ENCODE measurements at regions not wholly inside any gene's neighbourhood (a gene's known extent, or its start where the extent isn't known, plus 50 kb on each side); places are given as distances from the start of the nearest gene placed in this dataset.

DNA sequence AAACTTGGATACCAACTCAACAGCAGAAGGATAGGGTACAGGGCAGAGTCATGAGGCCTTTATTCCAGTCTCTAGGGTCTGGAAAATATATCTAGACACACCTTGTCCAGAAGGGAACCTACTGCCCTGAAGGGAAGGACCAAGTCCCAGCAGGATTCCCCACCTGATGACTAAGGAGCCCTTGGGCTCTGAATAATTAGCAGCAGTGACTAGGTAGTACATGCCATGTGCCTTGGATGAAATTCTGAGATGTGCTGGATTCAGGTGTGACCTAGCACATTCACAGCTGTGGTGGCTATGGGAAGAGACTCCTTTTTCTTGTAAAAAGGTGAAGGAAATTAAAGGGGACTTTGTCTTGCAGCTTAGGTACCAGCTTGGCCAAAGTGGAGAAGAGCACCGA is 364.3 kb upstream of the PTCHD4 start:
- Histone ChIP-seq H3K27ac (ENCODE audit: insufficient read depth in 1 of 2, low read depth in 1 of 2, low read length in 2 of 2, poor library complexity in 1 of 2, severe bottlenecking in 2 of 2) (no peak overlapping the region), H3K9me3 (ENCODE audit: control extremely low read depth in 1 of 5, control insufficient read depth in 4 of 5, insufficient read depth in 2 of 5, low read depth in 1 of 5, low read length in 4 of 5) (no peaks in the 10 kb centered on the region), H3K4me1 (ENCODE audit: control extremely low read depth in 1 of 4, control insufficient read depth in 4 of 4, insufficient read depth in 4 of 4, low read length in 3 of 4) (no peaks in the 10 kb centered on the region), H3K36me3 (ENCODE audit: control insufficient read depth in 4 of 4, insufficient read depth in 4 of 4, low read length in 3 of 4) (no peaks in the 10 kb centered on the region), H3K27me3 (replicated peaks in 2 of 5; ENCODE audit: control insufficient read depth in 4 of 5, insufficient read depth in 5 of 5, low read length in 4 of 5) (no peaks in the 10 kb centered on the region), H3K4me3 (ENCODE audit: control insufficient read depth in 1 of 7, extremely low read depth in 1 of 7, insufficient read depth in 4 of 7, low read depth in 2 of 7, low read length in 6 of 7) (no peak overlapping the region)
- no peak for DNase-seq
- 100% methylated on average over 1 of the region's 1 CpG for WGBS (ENCODE audit: insufficient coverage)
- ChIA-PET CTCF (no interaction called here), POLR2A (no interaction called here)

DNA sequence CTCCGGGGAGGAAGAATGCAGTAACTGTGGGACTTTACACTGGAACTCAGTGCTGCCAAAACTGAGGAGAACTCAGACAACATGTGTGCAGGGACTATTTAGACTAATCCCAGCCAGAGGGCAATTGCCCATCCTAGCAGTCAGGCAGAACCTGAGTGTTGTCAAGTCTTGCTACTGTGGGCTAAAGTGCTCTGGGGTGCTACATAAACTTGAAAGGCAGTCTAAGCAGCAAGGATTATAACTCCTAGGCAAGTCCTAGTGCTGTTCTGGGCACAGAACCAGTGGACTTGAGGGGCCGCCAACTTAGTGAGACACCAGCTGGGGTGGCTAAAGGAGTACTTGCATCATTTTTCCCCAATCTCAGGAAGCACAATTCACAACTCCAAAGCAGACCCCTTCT is 363.8 kb upstream of the PTCHD4 start:
- H3K4me1 ChIP-seq (ENCODE audit: control extremely low read depth in 1 of 4, control insufficient read depth in 4 of 4, insufficient read depth in 4 of 4, low read length in 3 of 4) = no peaks in the 10 kb centered on the region
- 89% methylated on average over 2 of the region's 2 CpGs for WGBS (ENCODE audit: insufficient coverage)
- H3K36me3 ChIP-seq (ENCODE audit: control insufficient read depth in 4 of 4, insufficient read depth in 4 of 4, low read length in 3 of 4) = no peaks in the 10 kb centered on the region
- CTCF ChIA-PET = no interaction called here
- POLR2A ChIA-PET = no interaction called here
- H3K27ac ChIP-seq (ENCODE audit: insufficient read depth in 1 of 2, low read depth in 1 of 2, low read length in 2 of 2, poor library complexity in 1 of 2, severe bottlenecking in 2 of 2) = no peak overlapping the region
- no peaks in the 10 kb centered on the region for H3K9me3 ChIP-seq (ENCODE audit: control extremely low read depth in 1 of 5, control insufficient read depth in 4 of 5, insufficient read depth in 2 of 5, low read depth in 1 of 5, low read length in 4 of 5)
- no peak overlapping the region for H3K4me3 ChIP-seq (ENCODE audit: control insufficient read depth in 1 of 7, extremely low read depth in 1 of 7, insufficient read depth in 4 of 7, low read depth in 2 of 7, low read length in 6 of 7)
- DNase-seq = no peak
- no peaks in the 10 kb centered on the region for H3K27me3 ChIP-seq (replicated peaks in 2 of 5; ENCODE audit: control insufficient read depth in 4 of 5, insufficient read depth in 5 of 5, low read length in 4 of 5)

DNA sequence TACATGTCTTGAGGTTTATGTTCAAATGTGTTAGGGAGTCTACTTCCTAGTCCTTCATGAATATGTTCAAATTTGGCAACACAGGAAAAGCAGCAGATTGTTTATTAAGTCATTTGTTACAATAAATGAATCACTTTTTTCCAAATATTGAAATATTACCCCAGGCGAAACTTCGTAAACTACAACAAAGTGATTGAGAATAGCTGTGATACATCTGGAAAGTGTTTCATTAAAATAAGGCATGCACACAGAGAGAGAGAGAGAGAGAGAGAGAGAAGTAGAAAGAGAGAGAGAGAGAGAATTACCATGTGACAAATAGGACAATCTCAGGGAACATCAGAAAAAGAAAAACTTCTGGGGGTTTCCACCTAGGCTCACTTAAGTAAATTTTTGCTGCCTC is 363.1 kb upstream of the PTCHD4 start:
- Histone ChIP-seq H3K9me3 (ENCODE audit: control extremely low read depth in 1 of 5, control insufficient read depth in 4 of 5, insufficient read depth in 2 of 5, low read depth in 1 of 5, low read length in 4 of 5) (no peaks in the 10 kb centered on the region), H3K27ac (ENCODE audit: insufficient read depth in 1 of 2, low read depth in 1 of 2, low read length in 2 of 2, poor library complexity in 1 of 2, severe bottlenecking in 2 of 2) (no peak overlapping the region), H3K4me3 (ENCODE audit: control insufficient read depth in 1 of 7, extremely low read depth in 1 of 7, insufficient read depth in 4 of 7, low read depth in 2 of 7, low read length in 6 of 7) (no peak overlapping the region), H3K4me1 (ENCODE audit: control extremely low read depth in 1 of 4, control insufficient read depth in 4 of 4, insufficient read depth in 4 of 4, low read length in 3 of 4) (no peaks in the 10 kb centered on the region), H3K27me3 (replicated peaks in 2 of 5; ENCODE audit: control insufficient read depth in 4 of 5, insufficient read depth in 5 of 5, low read length in 4 of 5) (no peaks in the 10 kb centered on the region), H3K36me3 (ENCODE audit: control insufficient read depth in 4 of 4, insufficient read depth in 4 of 4, low read length in 3 of 4) (no peaks in the 10 kb centered on the region)
- no CpG with 5 or more reads among the region's 2 CpGs for WGBS (ENCODE audit: insufficient coverage)
- ChIA-PET CTCF (no interaction called here), POLR2A (no interaction called here)
- no peak for DNase-seq

DNA sequence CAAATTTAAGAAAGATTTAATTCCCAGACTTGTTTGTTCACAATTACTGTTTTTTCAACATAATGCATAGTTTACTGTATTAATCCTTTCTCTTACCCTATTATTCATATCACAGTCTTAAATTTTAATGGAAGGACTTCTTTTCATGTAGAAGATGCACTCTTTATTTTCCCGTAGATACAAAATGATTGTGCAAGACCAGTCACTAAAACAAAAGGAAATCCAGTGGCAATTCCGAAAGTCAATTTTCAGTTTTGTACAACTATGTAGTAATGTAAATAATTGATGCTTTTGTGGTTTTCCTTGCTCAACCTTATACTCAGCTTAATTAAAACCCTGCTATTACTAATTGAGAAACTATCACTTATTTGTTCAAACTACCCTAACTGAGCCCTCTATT is 361.5 kb upstream of the PTCHD4 start:
- H3K27me3 ChIP-seq (replicated peaks in 2 of 5; ENCODE audit: control insufficient read depth in 4 of 5, insufficient read depth in 5 of 5, low read length in 4 of 5) = no peaks in the 10 kb centered on the region
- no peak overlapping the region for H3K4me3 ChIP-seq (ENCODE audit: control insufficient read depth in 1 of 7, extremely low read depth in 1 of 7, insufficient read depth in 4 of 7, low read depth in 2 of 7, low read length in 6 of 7)
- ChIA-PET CTCF (no interaction called here), POLR2A (interaction anchor here (0.6 kb wide), 1 partner anchor 854 kb away, joined by 3 read pairs; no protein-coding TSS in a partner anchor)
- no peaks in the 10 kb centered on the region for H3K4me1 ChIP-seq (ENCODE audit: control extremely low read depth in 1 of 4, control insufficient read depth in 4 of 4, insufficient read depth in 4 of 4, low read length in 3 of 4)
- no peaks in the 10 kb centered on the region for H3K36me3 ChIP-seq (ENCODE audit: control insufficient read depth in 4 of 4, insufficient read depth in 4 of 4, low read length in 3 of 4)
- 100% methylated on average over 1 of the region's 2 CpGs for WGBS (ENCODE audit: insufficient coverage)
- DNase-seq = no peak
- H3K9me3 ChIP-seq (ENCODE audit: control extremely low read depth in 1 of 5, control insufficient read depth in 4 of 5, insufficient read depth in 2 of 5, low read depth in 1 of 5, low read length in 4 of 5) = no peaks in the 10 kb centered on the region
- no peak overlapping the region for H3K27ac ChIP-seq (ENCODE audit: insufficient read depth in 1 of 2, low read depth in 1 of 2, low read length in 2 of 2, poor library complexity in 1 of 2, severe bottlenecking in 2 of 2)

DNA sequence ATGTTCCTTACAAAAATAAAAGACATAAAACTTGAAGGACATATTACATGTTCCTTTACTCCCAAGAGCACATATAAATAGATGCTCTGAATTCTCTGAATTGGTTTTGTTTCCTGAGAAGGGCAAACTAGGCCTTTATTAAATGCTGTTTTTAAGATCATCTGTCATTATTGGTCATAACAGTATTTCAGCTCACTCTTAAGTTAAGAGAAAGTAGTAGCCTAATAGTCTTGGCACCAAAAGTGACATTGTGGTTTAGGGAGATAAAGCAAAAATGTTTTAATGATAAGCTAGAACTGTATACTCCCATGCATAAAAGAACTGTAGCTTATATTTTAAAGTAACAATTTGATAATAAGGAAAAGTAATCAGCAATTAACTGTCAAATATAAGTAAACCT is 361.1 kb upstream of the PTCHD4 start:
- no peaks in the 10 kb centered on the region for H3K9me3 ChIP-seq (ENCODE audit: control extremely low read depth in 1 of 5, control insufficient read depth in 4 of 5, insufficient read depth in 2 of 5, low read depth in 1 of 5, low read length in 4 of 5)
- H3K36me3 ChIP-seq (ENCODE audit: control insufficient read depth in 4 of 4, insufficient read depth in 4 of 4, low read length in 3 of 4) = no peaks in the 10 kb centered on the region
- no peak overlapping the region for H3K27ac ChIP-seq (ENCODE audit: insufficient read depth in 1 of 2, low read depth in 1 of 2, low read length in 2 of 2, poor library complexity in 1 of 2, severe bottlenecking in 2 of 2)
- DNase-seq = peak in 1 of 3 donors; percentile 1
- no peaks in the 10 kb centered on the region for H3K4me1 ChIP-seq (ENCODE audit: control extremely low read depth in 1 of 4, control insufficient read depth in 4 of 4, insufficient read depth in 4 of 4, low read length in 3 of 4)
- CTCF ChIA-PET = no interaction called here
- no peak overlapping the region for H3K4me3 ChIP-seq (ENCODE audit: control insufficient read depth in 1 of 7, extremely low read depth in 1 of 7, insufficient read depth in 4 of 7, low read depth in 2 of 7, low read length in 6 of 7)
- no peaks in the 10 kb centered on the region for H3K27me3 ChIP-seq (replicated peaks in 2 of 5; ENCODE audit: control insufficient read depth in 4 of 5, insufficient read depth in 5 of 5, low read length in 4 of 5)
- POLR2A ChIA-PET = no interaction called here

DNA sequence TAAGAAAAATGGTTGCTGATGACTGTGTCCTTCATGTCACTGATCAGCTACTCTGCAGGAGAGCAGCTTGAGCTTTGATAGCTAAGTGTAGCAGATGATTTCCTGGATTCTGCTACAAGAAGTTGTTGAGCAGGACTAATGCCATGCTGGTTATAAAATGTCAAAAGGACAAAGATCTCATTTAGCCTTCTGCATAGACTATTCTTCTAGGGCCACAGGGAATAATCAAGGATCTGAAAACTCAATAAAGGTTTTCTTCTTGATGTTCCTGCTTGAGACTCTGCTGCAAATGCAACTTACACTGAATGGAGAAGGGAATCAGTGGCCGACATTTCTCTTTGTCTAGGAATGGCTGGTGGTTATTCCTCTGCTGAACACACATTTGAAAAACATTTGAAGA is 360.3 kb upstream of the PTCHD4 start:
- Histone ChIP-seq H3K9me3 (ENCODE audit: control extremely low read depth in 1 of 5, control insufficient read depth in 4 of 5, insufficient read depth in 2 of 5, low read depth in 1 of 5, low read length in 4 of 5) (no peaks in the 10 kb centered on the region), H3K4me1 (ENCODE audit: control extremely low read depth in 1 of 4, control insufficient read depth in 4 of 4, insufficient read depth in 4 of 4, low read length in 3 of 4) (no peaks in the 10 kb centered on the region), H3K4me3 (ENCODE audit: control insufficient read depth in 1 of 7, extremely low read depth in 1 of 7, insufficient read depth in 4 of 7, low read depth in 2 of 7, low read length in 6 of 7) (no peak overlapping the region), H3K36me3 (ENCODE audit: control insufficient read depth in 4 of 4, insufficient read depth in 4 of 4, low read length in 3 of 4) (no peaks in the 10 kb centered on the region), H3K27me3 (replicated peaks in 2 of 5; ENCODE audit: control insufficient read depth in 4 of 5, insufficient read depth in 5 of 5, low read length in 4 of 5) (no peaks in the 10 kb centered on the region), H3K27ac (ENCODE audit: insufficient read depth in 1 of 2, low read depth in 1 of 2, low read length in 2 of 2, poor library complexity in 1 of 2, severe bottlenecking in 2 of 2) (no peak overlapping the region)
- ChIA-PET CTCF (no interaction called here), POLR2A (no interaction called here)
- no CpG with 5 or more reads among the region's 1 CpG for WGBS (ENCODE audit: insufficient coverage)
- no peak for DNase-seq

DNA sequence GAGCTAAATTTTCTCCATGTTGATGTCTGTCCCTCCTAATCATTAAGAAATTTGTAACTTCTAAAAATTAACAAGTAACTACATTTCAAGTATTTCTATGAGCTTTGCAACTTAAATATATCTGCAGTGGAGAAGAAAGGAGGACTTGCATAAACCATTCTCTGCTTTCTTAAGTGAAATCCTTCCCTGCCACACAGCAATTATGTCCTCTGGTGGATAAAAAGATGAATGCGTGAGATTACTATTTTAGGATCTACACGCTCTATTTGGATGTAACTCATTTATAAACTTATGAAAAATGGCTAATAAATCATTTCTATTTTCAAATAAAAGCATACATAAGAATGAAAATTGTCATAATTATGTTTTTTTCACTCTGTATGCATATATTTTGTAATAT is 338.0 kb upstream of the PTCHD4 start:
- CTCF ChIA-PET = no interaction called here
- no peak for DNase-seq

DNA sequence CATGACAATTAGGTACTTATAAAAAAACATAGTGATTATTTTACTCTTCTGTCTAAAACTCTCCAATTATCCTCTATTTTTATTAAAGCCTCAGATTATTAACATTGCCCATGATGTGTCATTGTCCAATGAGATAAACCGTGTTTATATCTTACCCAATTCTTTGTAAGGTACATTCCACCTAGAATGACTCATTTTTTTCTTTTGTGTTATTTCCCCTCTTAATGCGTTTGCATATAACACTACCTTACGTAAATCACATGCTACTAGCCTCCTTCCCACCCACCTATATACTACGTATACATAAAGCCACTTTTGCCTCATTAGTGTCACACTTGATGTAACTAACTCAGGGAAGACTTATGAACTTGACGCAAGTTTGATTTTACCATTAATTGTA is 336.3 kb upstream of the PTCHD4 start:
- no peaks in the 10 kb centered on the region for H3K36me3 ChIP-seq (ENCODE audit: control insufficient read depth in 4 of 4, insufficient read depth in 4 of 4, low read length in 3 of 4)
- no peaks in the 10 kb centered on the region for H3K27me3 ChIP-seq (replicated peaks in 2 of 5; ENCODE audit: control insufficient read depth in 4 of 5, insufficient read depth in 5 of 5, low read length in 4 of 5)
- H3K4me3 ChIP-seq (ENCODE audit: control insufficient read depth in 1 of 7, extremely low read depth in 1 of 7, insufficient read depth in 4 of 7, low read depth in 2 of 7, low read length in 6 of 7) = no peak overlapping the region
- DNase-seq = no peak
- POLR2A ChIA-PET = no interaction called here
- CTCF ChIA-PET = no interaction called here
- 100% methylated on average over 4 of the region's 5 CpGs for WGBS (ENCODE audit: insufficient coverage)
- H3K4me1 ChIP-seq (ENCODE audit: control extremely low read depth in 1 of 4, control insufficient read depth in 4 of 4, insufficient read depth in 4 of 4, low read length in 3 of 4) = no peaks in the 10 kb centered on the region
- H3K27ac ChIP-seq (ENCODE audit: insufficient read depth in 1 of 2, low read depth in 1 of 2, low read length in 2 of 2, poor library complexity in 1 of 2, severe bottlenecking in 2 of 2) = no peak overlapping the region
- H3K9me3 ChIP-seq (ENCODE audit: control extremely low read depth in 1 of 5, control insufficient read depth in 4 of 5, insufficient read depth in 2 of 5, low read depth in 1 of 5, low read length in 4 of 5) = peaks cover 0 to 5% (median 0%) of the 10 kb centered on the region in 5 experiments

More for the DNA sequence above, 338.0 kb upstream of the PTCHD4 start:
- H3K9me3 ChIP-seq (ENCODE audit: control extremely low read depth in 1 of 5, control insufficient read depth in 4 of 5, insufficient read depth in 2 of 5, low read depth in 1 of 5, low read length in 4 of 5) = peaks cover 0 to 5% (median 0%) of the 10 kb centered on the region in 5 experiments
- H3K36me3 ChIP-seq (ENCODE audit: control insufficient read depth in 4 of 4, insufficient read depth in 4 of 4, low read length in 3 of 4) = no peaks in the 10 kb centered on the region
- no CpG with 5 or more reads among the region's 2 CpGs for WGBS (ENCODE audit: insufficient coverage)
- H3K27ac ChIP-seq (ENCODE audit: insufficient read depth in 1 of 2, low read depth in 1 of 2, low read length in 2 of 2, poor library complexity in 1 of 2, severe bottlenecking in 2 of 2) = no peak overlapping the region
- H3K27me3 ChIP-seq (replicated peaks in 2 of 5; ENCODE audit: control insufficient read depth in 4 of 5, insufficient read depth in 5 of 5, low read length in 4 of 5) = no peaks in the 10 kb centered on the region
- H3K4me1 ChIP-seq (ENCODE audit: control extremely low read depth in 1 of 4, control insufficient read depth in 4 of 4, insufficient read depth in 4 of 4, low read length in 3 of 4) = no peaks in the 10 kb centered on the region
- POLR2A ChIA-PET = no interaction called here
- H3K4me3 ChIP-seq (ENCODE audit: control insufficient read depth in 1 of 7, extremely low read depth in 1 of 7, insufficient read depth in 4 of 7, low read depth in 2 of 7, low read length in 6 of 7) = no peak overlapping the region
